NCI-H510A treated with DMSO at 0.1 percent for 48 hours (cell line): ENCODE measurements at regions not wholly inside any gene's neighbourhood (a gene's known extent, or its start where the extent isn't known, plus 50 kb on each side); places are given as distances from the start of the nearest gene placed in this dataset.

Source experiments
- DNase-seq: peaks from one replicate; lab custom pipeline; 2025; lab: John Stamatoyannopoulos, UW

DNA sequence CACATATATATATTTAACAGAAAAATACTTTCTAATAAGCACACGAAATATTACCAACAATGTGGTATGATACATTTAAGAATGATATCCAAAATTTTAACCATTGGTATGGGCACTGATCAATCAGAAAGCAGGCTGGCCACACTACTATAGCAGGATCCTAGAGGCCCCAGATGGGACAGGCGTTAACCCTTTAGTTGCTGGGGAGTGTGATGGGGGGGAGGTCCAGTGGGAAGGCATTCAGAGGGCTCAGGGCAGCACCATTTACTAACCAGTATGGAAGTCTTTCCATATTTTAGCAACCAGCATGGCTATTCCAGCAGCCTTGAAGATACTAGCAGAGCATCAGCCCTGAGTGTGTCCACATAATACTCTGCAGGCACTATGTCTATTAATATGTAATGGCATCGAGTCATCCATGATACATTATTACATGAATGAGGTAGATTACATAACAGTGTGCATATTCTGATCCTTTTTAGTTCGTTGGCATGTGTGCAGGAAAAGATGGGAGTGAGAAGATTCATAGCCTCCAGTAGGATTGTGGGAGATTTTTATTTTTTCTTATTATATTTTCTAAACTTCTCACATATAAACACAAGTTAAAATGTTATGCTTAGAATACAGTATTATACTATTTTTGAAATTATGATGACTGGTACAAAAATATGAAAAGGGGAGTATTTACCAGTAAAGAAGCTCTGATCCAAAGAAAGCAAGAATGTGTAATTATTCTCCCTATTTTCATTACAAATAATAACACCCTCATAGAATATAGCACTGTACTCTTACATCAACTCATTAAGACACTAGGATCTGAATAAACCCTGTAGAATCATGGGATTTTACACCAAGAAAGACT is 78.9 kb downstream of the FAM217A start:
- no peak for DNase-seq

DNA sequence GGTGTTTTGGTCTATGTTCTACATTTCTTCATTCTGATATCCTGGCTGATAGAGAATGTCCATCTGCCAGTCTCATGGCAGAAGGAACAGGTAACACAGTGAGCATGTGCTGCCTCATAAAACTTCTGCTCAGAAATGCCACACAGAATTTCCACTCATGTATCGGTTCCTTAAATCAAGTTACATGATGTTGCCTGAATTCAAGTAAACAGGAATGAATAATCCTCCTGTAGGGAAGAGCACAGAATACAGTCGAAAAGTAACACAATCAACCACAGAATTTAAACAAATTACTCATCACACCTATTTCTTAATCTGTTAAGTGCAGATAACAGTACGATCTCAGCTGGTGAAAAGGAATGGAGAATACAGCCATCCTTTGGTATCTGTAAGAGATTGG is 74.7 kb downstream of the FAM217A start:
- DNase-seq, result no peak

DNA sequence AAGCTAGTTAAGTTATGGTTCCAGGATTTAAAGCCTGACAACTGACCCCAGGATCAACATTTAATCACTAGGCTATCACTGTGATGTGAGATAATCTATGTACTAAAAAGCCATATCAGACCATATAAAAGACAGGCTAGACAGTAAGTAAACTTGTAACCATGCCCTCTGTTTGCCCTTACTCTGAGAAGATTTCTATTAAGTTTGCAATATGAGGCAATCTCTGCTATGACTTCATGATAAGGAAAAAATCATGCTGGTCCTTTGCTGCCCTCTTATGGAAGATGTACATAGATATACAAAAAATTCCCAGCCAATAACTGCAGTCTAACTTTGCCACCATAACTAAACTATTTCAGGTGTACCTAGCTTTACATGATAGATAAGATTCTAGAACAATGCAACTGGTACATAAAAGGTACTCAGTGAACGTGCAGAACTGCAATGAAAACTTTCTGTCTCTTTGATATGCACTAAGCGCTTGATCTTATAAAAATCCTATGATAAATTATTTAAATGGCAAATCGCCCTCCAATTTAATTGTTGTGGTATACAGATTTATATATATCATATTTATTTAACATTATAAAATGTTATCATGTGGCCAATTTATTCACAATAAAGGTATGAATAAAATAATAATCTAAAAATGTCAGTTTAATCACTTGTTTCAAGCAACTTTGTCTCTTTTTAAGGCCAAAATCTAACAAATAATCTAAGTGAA is 70.5 kb downstream of the FAM217A start:
- peak; percentile 21 for DNase-seq

DNA sequence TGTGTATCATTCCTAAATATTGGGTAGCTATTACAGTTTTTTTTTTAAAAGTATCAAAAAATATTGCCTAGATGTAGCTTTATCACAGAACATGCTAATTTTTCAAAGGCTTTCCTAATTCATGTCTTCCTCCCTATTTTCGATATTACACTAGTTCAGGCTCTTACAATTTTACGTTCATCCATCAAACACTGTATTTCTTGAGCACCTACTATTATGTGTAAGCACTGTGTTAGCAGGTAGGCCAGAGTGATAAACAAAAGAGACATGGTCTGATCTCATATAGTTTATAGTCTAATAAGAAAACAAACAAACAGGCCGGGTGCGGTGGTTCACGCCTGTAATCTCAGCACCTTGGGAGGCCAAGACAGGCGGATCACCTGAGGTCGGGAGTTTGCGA is 69.5 kb downstream of the FAM217A start:
- DNase-seq, result no peak

DNA sequence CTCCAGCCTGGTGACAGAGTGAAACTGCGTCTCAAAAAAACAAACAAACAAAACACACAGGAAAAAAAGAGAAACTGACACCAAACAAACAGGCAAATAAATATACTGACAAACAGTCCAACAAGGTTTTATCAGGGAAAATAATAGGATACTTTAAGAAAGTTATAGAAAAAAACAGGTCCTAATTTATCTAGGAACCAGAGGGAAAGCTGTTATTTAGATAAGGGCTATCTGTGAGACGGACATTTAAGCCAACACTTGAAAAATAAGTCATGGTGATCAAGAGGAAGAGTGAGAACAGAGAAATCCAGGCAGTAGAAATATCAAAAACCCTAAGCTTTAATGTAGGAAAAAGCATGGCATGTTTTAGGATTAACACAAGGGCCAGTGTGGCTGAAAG is 68.9 kb downstream of the FAM217A start:
- DNase-seq, result no peak

DNA sequence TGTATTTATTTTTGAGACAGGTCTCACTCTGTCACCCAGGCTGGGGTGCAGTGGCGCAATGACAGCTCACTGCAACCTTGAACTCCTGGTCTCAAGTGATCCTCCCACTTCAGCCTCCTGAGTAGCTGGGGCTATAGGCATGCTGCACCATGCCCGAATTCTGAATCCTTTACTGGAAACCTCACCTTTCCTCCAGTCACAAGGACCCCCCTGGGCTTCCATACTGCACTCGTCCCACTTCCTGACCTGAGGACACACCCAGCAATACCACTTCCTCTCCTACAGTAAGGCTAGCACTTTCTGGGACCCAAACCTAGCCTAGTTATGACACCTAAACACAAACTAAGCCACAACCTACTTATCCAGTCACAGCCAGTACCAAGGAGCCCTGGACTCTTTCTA is 68.2 kb downstream of the FAM217A start:
- DNase-seq, result no peak

DNA sequence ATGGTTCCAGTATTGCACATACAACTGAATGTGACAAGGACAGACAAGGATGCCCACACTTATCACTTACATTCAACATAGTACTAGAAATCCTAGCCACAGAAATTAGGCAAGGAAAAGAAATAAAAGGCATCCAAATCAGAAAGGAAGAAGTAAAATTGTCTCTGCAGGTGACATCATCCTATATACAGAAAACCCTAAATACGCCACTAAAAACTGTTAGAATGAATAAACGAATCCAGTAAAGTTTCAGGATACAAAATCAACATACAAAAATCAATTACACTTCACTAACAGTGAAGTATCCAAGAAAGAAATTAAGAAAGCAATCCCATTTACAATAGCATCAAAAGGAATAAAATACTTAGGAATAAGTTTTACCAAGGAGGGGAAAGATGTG is 66.1 kb downstream of the FAM217A start:
- DNase-seq, result no peak

DNA sequence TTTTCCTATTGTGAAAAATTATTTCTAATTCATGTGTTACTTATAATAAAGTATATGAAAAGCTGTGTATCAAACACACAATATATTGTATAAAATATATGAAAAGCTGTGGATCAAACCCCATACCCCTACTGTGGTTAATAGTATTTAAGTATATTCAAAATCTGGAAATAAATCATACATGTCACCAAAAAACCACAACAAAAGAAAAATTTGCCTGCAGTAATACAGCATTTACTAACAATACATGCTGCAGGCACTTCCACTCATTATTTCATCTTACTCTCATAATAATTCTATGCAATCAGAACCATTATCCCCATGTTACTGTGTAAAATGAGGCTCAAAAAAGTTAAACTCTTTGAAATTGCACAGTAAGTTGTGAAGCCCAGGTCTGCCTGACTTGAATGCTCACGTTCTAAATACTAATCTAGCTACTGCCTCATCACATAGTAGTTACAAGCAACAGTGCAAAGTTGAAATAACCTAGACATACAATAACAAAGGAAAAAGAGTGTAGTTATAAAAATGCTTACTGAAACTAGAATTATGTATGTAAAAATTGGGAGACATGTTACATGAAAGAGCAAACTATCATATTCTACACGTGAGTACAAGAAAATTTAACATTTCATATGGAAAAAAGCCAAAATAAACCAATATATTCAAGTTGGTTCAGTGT is 61.7 kb downstream of the FAM217A start:
- DNase-seq, result no peak

DNA sequence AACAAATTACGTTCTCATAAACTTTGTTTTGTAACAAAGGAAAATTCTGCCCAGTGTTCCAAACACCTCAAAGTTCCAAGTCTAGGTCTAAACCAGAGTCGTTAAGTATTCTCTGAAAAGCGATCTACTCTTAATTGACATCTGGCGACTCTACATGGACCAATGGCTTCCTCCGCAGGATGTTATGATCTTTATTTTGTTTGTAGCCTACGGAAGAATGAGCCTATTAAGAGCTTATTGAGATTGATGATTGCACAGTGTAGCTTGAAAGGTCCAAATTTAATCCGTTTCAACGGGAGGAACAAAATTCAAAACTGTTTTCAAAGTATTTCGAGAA is 61.1 kb downstream of the FAM217A start:
- DNase-seq, result peak; percentile 46

DNA sequence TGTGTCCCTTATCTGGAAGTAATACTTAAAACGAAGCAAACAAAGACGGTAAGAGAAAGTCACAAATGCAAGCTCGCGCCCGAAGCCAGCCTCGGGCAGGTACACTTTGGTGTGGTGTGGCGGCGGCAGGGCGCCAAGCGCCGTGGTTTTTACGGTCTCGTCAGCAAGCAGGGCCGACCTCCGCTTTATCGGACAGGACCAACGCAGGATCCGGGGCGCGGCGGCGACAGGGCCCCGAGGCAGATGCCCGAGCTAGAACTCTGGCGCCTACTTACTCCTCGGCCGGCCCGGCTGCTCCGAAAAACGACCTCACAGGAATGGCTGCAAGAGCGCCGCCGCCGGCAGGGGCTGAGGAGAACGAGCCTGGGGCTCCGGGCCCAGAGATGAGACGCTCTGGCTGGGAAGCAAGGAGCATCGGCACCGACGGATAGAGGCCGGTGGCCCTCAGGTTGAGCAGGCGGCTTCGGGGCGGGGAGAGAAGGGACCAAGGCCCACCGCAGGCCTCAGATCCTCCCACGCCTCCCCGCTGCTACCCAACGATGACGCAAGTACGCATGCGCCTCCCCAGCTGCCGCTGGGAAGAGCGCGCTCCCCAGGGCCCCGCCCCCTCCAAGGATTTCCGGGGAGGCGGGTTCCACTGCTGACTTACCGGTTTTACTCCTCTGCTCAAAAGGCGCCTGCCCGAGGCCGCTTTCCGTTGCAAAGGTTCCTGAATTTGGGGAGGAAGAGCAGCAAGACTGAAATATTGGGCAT is 60.6 kb downstream of the FAM217A start:
- DNase-seq, result peak; percentile 81
